SU-DHL-6 (cell line): ENCODE measurements at regions not wholly inside any gene's neighbourhood (a gene's known extent, or its start where the extent isn't known, plus 50 kb on each side); places are given as distances from the start of the nearest gene placed in this dataset.

Source experiments
- EZH2phosphoT487 ChIP-seq: fragments of 200-600 bp; sonication (generic), shearing (Covaris generic); conservative IDR thresholded peaks from 2 replicates; pipeline ENCODE4 v1.6.1; 2018; ENCODE audit warnings: mild to moderate bottlenecking, antibody characterized with exemption, low read length, moderate library complexity, mixed read lengths
- TF ChIP-seq, protein P1 (sequence below): fragments of 200-600 bp; sonication (generic); IDR thresholded peaks from one replicate; pipeline ENCODE4 v1.5.1; 2017; ENCODE audit warnings: antibody characterized with exemption, mild to moderate bottlenecking, low read length, moderate library complexity; ENCODE audit not compliant: insufficient read depth, poor library complexity, severe bottlenecking

DNA sequence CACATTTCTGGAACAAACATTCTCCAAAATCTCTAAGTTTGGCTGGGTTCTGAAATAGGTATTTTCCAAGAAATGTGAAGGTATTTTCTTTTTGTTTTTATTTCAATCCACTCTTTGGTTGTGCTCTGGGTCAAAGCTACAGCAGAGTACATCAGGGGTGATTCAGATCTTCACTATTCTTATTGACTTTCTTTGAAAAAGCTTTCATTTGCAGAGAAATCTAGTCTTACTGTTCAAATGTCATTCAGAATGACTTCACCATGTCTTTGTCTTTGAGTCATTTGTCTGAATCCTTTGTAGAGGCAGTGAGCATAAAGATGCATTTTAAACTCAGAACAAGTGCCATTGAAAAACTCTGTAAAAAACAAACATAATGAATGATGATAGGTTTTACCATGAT is 547.2 kb upstream of the ADGRL3 start:
- TF ChIP-seq, protein P1, sequence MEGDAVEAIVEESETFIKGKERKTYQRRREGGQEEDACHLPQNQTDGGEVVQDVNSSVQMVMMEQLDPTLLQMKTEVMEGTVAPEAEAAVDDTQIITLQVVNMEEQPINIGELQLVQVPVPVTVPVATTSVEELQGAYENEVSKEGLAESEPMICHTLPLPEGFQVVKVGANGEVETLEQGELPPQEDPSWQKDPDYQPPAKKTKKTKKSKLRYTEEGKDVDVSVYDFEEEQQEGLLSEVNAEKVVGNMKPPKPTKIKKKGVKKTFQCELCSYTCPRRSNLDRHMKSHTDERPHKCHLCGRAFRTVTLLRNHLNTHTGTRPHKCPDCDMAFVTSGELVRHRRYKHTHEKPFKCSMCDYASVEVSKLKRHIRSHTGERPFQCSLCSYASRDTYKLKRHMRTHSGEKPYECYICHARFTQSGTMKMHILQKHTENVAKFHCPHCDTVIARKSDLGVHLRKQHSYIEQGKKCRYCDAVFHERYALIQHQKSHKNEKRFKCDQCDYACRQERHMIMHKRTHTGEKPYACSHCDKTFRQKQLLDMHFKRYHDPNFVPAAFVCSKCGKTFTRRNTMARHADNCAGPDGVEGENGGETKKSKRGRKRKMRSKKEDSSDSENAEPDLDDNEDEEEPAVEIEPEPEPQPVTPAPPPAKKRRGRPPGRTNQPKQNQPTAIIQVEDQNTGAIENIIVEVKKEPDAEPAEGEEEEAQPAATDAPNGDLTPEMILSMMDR = no peak
- TF ChIP-seq EZH2phosphoT487 = no peak
